ENCODE measurements at regions not wholly inside any gene's neighbourhood (a gene's known extent, or its start where the extent isn't known, plus 50 kb on each side); places are given as distances from the start of the nearest gene placed in this dataset.

- TF ChIP-seq RNF2 (IDR thresholded peaks at IDR 0.05; ENCODE audit: borderline replicate concordance, low read depth, low read length, missing control alignments, poor library complexity, severe bottlenecking): no peak
Measured at GRCh38 chr6:114796576-114796975, 453.8 kb upstream of the HS3ST5 start (continued).

- no peak overlapping the region for H3K9ac ChIP-seq (replicated peaks in 1 of 4; ENCODE audit: extremely low read depth in 1 of 4, low read depth in 3 of 4, low read length in 3 of 4)
- no peak for FAIRE-seq
- H4K20me1 ChIP-seq (replicated peaks in 1 of 2; ENCODE audit: control insufficient read depth in 1 of 2, insufficient read depth in 2 of 2, low read length in 2 of 2): no peaks in the 10 kb centered on the region
- H2BK120ac ChIP-seq (replicated peaks; ENCODE audit: low read depth, low read length): no peak overlapping the region
- no peak overlapping the region for H4K8ac ChIP-seq (ENCODE audit: extremely low read depth, insufficient read depth, low read length)
- no peak overlapping the region for H2BK5ac ChIP-seq (ENCODE audit: low read depth, low read length)
- H3K23ac ChIP-seq (ENCODE audit: insufficient read length): no peak overlapping the region
- no peak overlapping the region for H4K5ac ChIP-seq (ENCODE audit: insufficient read length, low read depth, low read length)
- ChIA-PET POLR2A (ENCODE audit: partially characterized antibody) (no interaction called here), CTCF (ENCODE audit: partially characterized antibody) (interaction anchor here (0.5 to 1.7 kb wide), 2 partner anchors 11 to 318 kb away, joined by 6 read pairs; no protein-coding TSS in a partner anchor)
- H3K4ac ChIP-seq (replicated peaks; ENCODE audit: insufficient read length, low read depth, low read length): no peak overlapping the region
- H3K79me1 ChIP-seq (ENCODE audit: low read depth, low read length): no peaks in the 10 kb centered on the region
- no peaks in the 10 kb centered on the region for H3K79me2 ChIP-seq (ENCODE audit: control insufficient read depth in 1 of 2, insufficient read depth in 2 of 2, low read length in 2 of 2)
- H3K27ac ChIP-seq (ENCODE audit: low read depth, low read length): no peak overlapping the region
- DNase-seq (ENCODE audit: low read depth in 1 of 2, low spot score in 2 of 2): no peak
- H3K9me3 ChIP-seq (ENCODE audit: insufficient read depth in 2 of 2, low read depth in 1 of 2, low read length in 1 of 2): no peaks in the 10 kb centered on the region
- no peaks in the 10 kb centered on the region for H3K27me3 ChIP-seq (replicated peaks in 1 of 4; ENCODE audit: control insufficient read depth in 3 of 4, extremely low read depth in 1 of 4, insufficient read depth in 3 of 4, low read length in 3 of 4)
- no peak overlapping the region for H2BK20ac ChIP-seq (ENCODE audit: low read length)
- no peak overlapping the region for H4K91ac ChIP-seq (replicated peaks; ENCODE audit: insufficient read length, low read length)
- H3K56ac ChIP-seq (replicated peaks; ENCODE audit: insufficient read length, low read depth, low read length): no peak overlapping the region
- no peak overlapping the region for H2BK12ac ChIP-seq (ENCODE audit: low read depth, low read length)
- no peaks in the 10 kb centered on the region for H3K4me1 ChIP-seq (replicated peaks in 1 of 4; ENCODE audit: control insufficient read depth in 3 of 4, insufficient read depth in 4 of 4, low read length in 3 of 4)
- no peaks in the 10 kb centered on the region for H3K36me3 ChIP-seq (ENCODE audit: control insufficient read depth in 2 of 4, insufficient read depth in 4 of 4, low read length in 3 of 4)
- no peak overlapping the region for H3K14ac ChIP-seq (ENCODE audit: insufficient read length)
- H3K23me2 ChIP-seq (ENCODE audit: low read depth, low read length): no peaks in the 10 kb centered on the region
- H2AK5ac ChIP-seq (ENCODE audit: low read depth, low read length): no peak overlapping the region
- no peak overlapping the region for H3K4me3 ChIP-seq (ENCODE audit: extremely low read depth in 1 of 4, insufficient read depth in 2 of 4, low read depth in 3 of 4, low read length in 4 of 4)
- H3K18ac ChIP-seq (ENCODE audit: extremely low read depth, low read length): no peak overlapping the region
- no peak overlapping the region for H3K4me2 ChIP-seq (ENCODE audit: insufficient read depth in 1 of 2, low read depth in 2 of 2, low read length in 2 of 2)
- no peak overlapping the region for H2AFZ ChIP-seq (ENCODE audit: low read length)
- no peak overlapping the region for H2BK15ac ChIP-seq (ENCODE audit: low read length)
- no peak for TF ChIP-seq KDM5A (IDR thresholded peaks at IDR 0.05; ENCODE audit: low read length)
- no peak for TF ChIP-seq PHF8 (conservative IDR thresholded peaks at IDR 0.05; ENCODE audit: low read depth, low read length)
- no peak for TF ChIP-seq JUND (IDR thresholded peaks at IDR 0.05; ENCODE audit: low read length)
Measured at GRCh38 chr6:114793428-114793827, 450.6 kb upstream of the HS3ST5 start.
